Ishikawa (cell line): ENCODE measurements at regions not wholly inside any gene's neighbourhood (a gene's known extent, or its start where the extent isn't known, plus 50 kb on each side); places are given as distances from the start of the nearest gene placed in this dataset.

Source experiments
- EP300 ChIP-seq: IDR thresholded peaks from 2 replicates; pipeline ENCODE4 v1.6.1; 2012; ENCODE audit warnings: borderline replicate concordance
- MAX ChIP-seq: IDR thresholded peaks from 2 replicates; pipeline ENCODE4 v1.6.1; 2012
- RAD21 ChIP-seq: IDR thresholded peaks from 2 replicates; pipeline ENCODE4 v1.6.1; 2012; ENCODE audit warnings: low read depth
- YY1 ChIP-seq: IDR thresholded peaks from 2 replicates; pipeline ENCODE4 v1.6.1; 2012; ENCODE audit warnings: low read depth

GRCh38 chr13:76481738-76482137 lies 404.5 kb downstream of the KCTD12 start:
- TF ChIP-seq MAX (no peak), RAD21 (no peak), EP300 (no peak), YY1 (no peak)
